GM21360 (cell line): ENCODE measurements at regions not wholly inside any gene's neighbourhood (a gene's known extent, or its start where the extent isn't known, plus 50 kb on each side); places are given as distances from the start of the nearest gene placed in this dataset.
"Not testable (repeated sequence)": the region's sequence is repeated elsewhere in the genome, so short reads cannot be mapped to it uniquely, and the experiment has no call there.

Experiments
- ATAC-seq: cut with Tn5 transposase; IDR thresholded peaks from one replicate; pipeline ENCODE4 v1.9.1; 2021; ENCODE audit warnings: mild to moderate bottlenecking, moderate library complexity; ENCODE audit not compliant: unreplicated experiment

DNA sequence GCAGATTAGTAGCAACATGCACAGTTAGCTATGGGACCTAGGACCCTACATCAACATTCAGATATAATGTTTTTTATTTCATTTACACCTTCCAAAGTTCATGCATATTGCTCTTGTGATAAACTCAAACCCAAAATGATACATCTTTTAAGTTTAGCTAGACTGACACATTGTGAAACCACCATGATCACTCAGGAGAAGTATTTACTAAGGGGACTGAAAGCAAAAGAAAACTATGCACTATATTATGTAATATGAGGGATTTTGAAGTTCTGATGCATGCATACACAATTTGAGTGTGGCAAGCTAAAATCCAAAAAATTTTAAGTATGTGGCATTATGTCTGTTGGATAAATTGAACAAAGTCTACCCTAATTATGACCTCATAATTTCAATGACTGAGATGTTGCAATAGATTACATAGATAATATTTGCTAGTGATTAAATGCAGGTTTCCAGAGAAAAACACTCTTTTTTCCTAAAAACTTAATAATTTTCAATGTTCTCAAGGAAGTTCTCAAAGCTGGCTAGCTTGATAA, 914.8 kb upstream of the GRIA3 start:
- no peak for ATAC-seq

GRCh38 chrX:122270809-122271494, 913.1 kb upstream of the GRIA3 start:
- ATAC-seq = no peak

GRCh38 chrX:122272011-122272410, 912.1 kb upstream of the GRIA3 start:
- no peak for ATAC-seq

DNA sequence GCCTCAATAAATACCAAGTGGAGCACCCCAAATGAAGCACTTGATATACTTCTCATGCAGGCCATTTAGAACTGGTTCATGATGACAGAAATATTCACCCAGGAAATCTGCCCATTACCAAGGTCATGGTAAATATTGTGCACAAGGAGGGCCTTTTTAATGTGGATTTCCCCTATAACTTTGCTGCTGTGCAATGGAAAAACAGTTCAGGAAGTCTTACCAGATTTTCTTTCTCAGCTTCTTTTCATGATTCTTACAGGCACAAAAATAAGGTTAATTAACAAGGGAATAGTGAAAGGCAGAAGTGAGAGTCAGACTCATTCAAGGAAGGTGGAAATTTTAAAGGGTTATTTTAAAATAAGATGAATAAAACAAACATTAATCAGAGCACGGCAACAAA, 904.3 kb upstream of the GRIA3 start:
- ATAC-seq = no peak

DNA sequence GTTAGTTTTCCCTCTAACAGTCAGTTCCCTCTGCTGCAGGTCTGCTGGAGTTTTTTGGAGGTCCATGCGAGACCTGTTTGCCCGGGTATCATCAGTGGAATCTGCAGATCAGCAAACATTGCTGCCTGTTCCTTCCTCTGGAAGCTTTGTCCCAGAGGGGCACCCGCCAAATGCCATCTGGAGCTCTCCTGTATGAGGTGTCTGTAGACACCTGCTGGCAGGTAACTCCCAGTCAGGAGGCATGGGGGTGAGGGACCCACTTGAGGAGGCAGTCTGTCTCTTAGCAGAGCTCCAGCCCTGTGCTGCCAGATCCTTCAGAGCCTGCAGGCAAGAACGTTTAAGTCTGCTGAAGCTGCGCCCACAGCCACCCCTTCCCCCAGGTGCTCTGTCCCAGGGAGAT, 884.3 kb upstream of the GRIA3 start:
- not testable (repeated sequence) for ATAC-seq

DNA sequence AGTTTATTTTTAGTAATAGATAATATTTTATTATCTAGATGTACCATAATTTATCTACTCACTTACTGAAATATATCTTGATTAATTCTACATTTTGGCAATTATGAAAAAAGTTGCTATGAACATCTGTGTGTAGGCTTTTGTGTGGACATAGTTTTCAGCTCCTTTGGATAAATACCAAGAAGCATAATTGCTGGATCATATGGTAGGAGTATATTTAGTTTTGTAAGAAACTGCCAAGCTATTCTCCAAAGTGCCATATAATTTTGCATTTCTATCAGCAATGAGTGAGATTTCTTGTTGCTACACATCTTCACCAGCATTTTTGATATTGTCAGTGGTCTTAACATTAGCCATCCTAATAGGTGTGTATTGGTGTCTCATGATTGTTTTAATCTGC, 882.6 kb upstream of the GRIA3 start:
- no peak for ATAC-seq

- no peak for ATAC-seq
These were observed 880.3 kb upstream of the GRIA3 start for GRCh38 chrX:122303761-122304160.

- no peak for ATAC-seq
These were observed 839.3 kb upstream of the GRIA3 start for GRCh38 chrX:122344816-122345215.

- no peak for ATAC-seq
These were observed 820.8 kb upstream of the GRIA3 start for GRCh38 chrX:122363112-122363795.

DNA sequence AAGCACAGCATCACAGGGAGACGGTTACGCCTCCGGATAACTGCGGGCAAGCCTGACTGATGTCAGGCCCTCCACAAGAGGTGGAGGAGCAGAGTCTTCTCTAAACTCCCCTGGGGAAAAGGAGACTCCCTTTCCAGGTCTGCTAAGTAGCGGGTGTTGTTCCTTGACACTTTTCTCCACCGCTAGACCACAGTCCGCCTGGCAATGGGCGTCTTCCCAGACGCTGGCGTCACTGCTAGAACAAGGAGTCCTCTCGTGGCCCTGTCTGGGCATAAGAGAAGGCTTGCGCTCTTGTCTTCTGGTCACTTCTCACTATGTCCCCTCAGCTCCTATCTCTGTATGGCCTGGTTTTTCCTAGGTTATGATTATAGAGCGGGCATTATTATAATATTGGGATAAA, 808.5 kb upstream of the GRIA3 start:
- ATAC-seq = not testable (repeated sequence)

GRCh38 chrX:122389005-122389404, 795.1 kb upstream of the GRIA3 start:
- ATAC-seq = no peak

DNA sequence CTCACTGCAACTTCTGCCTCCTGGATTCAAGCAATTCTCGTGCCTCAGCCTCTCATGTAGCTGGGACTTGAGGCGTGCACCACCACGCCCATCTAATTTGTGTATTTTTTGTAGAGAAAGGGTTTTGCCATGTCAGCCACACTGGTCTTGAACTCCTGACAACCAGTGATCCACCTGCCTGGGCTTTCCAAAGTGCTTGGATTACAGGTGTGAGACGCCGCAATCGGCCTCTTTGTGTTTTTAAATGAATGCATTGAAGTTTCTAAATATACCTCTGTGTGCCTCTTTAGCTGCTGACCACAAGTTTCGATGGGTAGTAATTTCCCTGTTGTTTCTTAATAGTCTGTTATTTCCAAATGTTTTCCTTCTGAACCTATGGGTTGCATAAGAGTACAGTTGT, 765.3 kb upstream of the GRIA3 start:
- no peak for ATAC-seq

- ATAC-seq = no peak
These were observed 762.5 kb upstream of the GRIA3 start for GRCh38 chrX:122421434-122422121.

DNA sequence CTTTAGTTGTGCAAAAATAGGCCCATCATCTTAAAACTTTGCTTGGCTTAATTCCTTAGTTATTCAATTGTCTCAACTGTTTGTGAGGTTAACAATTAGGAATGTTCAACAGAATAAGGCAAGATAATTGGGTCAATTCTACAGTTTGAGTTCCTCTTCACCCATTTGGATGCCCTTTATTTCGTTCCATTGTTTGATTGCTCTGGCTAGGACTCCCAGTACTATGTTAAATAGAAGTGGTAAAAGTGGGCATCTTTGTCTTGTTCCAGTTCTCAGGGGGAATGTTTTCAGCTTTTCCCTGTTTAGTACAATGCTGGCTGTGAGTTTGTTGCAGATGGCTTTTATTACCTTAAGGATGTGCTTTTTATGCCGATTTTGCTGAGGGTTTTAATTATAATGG, 761.5 kb upstream of the GRIA3 start:
- no peak for ATAC-seq

- ATAC-seq = no peak
These were observed 749.1 kb upstream of the GRIA3 start for GRCh38 chrX:122434942-122435341.

DNA sequence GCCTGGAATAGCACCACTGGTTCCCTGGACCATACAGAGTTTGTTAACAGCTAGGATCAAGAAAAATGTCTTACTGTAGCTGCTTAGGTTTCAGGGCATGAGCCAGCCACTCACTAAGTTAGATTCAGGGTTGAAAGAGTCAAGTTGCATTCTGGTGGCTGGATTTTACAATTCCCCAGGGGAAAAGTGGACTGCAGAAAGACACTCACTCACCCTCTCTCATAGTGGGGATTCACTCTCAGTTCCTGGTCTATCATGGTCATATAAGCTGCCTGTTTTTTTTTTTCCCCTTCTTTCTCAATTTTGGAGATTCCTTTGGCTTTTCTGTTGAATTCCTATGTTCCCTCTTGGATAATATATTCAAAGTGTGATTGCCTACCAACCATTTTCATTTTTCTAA, 744.2 kb upstream of the GRIA3 start:
- no peak for ATAC-seq

GRCh38 chrX:122440832-122441231, 743.2 kb upstream of the GRIA3 start:
- ATAC-seq = no peak

DNA sequence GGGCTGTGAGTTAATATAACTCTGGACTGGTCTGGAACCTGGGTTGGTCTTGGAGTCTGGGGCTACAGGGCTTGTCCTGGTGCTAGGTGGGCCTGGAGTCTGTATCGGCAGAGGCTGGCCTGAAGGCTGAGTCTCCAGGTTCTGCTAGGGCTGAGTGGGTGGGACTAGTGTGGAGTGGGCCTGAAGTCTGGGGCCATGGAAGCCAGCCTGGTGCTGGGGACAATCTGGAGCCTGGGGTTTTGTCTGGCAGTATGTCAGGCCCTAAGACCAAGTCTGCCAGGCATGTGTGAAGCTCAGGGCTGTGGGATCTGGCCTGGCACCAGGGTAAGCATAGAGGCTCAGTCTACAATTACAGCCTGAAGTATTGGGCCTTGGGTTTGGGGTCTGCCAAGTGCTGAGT, 742.6 kb upstream of the GRIA3 start:
- ATAC-seq = no peak

GRCh38 chrX:122445466-122445865, 738.6 kb upstream of the GRIA3 start:
- no peak for ATAC-seq

DNA sequence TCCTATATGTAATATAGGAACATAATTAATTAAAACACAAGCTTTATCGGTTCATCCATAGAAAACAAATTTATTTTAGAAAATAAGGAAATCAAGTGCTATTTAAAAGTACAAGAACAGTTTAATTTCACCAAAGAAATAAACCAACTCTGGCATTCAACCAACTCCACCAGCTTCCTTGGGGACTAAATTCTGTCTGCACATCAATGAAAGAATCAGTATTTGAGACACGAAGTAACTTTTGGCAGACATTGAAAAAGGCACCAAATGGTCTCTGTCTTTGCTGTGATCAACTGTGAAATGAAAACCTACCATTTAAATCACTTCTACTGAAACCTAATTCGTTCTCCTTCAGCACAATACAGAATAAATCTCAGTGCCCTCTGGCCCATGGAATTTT, 719.7 kb upstream of the GRIA3 start:
- no peak for ATAC-seq

GRCh38 chrX:122475306-122475705, 708.8 kb upstream of the GRIA3 start:
- ATAC-seq = no peak

GRCh38 chrX:122500556-122500955, 683.5 kb upstream of the GRIA3 start:
- ATAC-seq = no peak
